Naive thymus-derived CD8-positive, alpha-beta T cell (primary cell): ENCODE measurements at regions not wholly inside any gene's neighbourhood (a gene's known extent, or its start where the extent isn't known, plus 50 kb on each side); places are given as distances from the start of the nearest gene placed in this dataset.
"Not testable (repeated sequence)": the region's sequence is repeated elsewhere in the genome, so short reads cannot be mapped to it uniquely, and the experiment has no call there.

ENCODE experiments used
- ATAC-seq, 2 donors: fragments of 150-1000 bp; cut with Tn5 transposase in 1 of 2; sonication (Bioruptor Pico), chemical (Tn5 transposase) in 1 of 2; 1 replicate in 1 of 2; 2 replicates in 1 of 2; pipeline ENCODE4 v1.10.0; 2021; ENCODE audit warnings: mild to moderate bottlenecking in 2 of 2, moderate library complexity in 2 of 2
- POLR2A ChIA-PET: fragments of 350-600 bp; sonication (Branson Sonifier 250); formaldehyde crosslinking; loops from one replicate; lab custom pipeline; 2021; ENCODE audit warnings: antibody characterized with exemption; lab: Charles Lee
- DNase-seq, 10 donors: peaks; one replicate each; pipeline versions ENCODE4 v3.0.0 to v3.0.0-alpha.2; 2020 to 2022
- H3K27ac Mint-ChIP-seq, 10 donors: one replicate each; pipeline ENCODE4 v1.8.0; 2020 to 2022; ENCODE audit warnings: mild to moderate bottlenecking in 10 of 10, mixed read lengths in 10 of 10, moderate library complexity in 4 of 10, inconsistent platforms in 1 of 10
- H3K27me3 Mint-ChIP-seq, 5 donors: one replicate each; pipeline ENCODE4 v1.8.0; 2021 to 2022; ENCODE audit warnings: mixed read lengths in 5 of 5
- H3K36me3 Mint-ChIP-seq, 3 donors: one replicate each; pipeline ENCODE4 v1.8.0; 2020 to 2022; ENCODE audit warnings: mixed read lengths in 3 of 3, mild to moderate bottlenecking in 2 of 3, inconsistent platforms in 1 of 3
- H3K4me1 Mint-ChIP-seq, 4 donors: one replicate each; pipeline ENCODE4 v1.8.0; 2021 to 2022; ENCODE audit warnings: mixed read lengths in 4 of 4
- H3K4me3 Mint-ChIP-seq, 10 donors: one replicate each; pipeline ENCODE4 v1.8.0; 2020 to 2022; ENCODE audit warnings: mild to moderate bottlenecking in 10 of 10, mixed read lengths in 10 of 10, moderate library complexity in 6 of 10, inconsistent platforms in 1 of 10
- H3K9me3 Mint-ChIP-seq, 9 donors: one replicate each; pipeline ENCODE4 v1.8.0; 2020 to 2022; ENCODE audit warnings: mixed read lengths in 9 of 9, mild to moderate bottlenecking in 3 of 9, inconsistent platforms in 1 of 9, moderate library complexity in 1 of 9

DNA sequence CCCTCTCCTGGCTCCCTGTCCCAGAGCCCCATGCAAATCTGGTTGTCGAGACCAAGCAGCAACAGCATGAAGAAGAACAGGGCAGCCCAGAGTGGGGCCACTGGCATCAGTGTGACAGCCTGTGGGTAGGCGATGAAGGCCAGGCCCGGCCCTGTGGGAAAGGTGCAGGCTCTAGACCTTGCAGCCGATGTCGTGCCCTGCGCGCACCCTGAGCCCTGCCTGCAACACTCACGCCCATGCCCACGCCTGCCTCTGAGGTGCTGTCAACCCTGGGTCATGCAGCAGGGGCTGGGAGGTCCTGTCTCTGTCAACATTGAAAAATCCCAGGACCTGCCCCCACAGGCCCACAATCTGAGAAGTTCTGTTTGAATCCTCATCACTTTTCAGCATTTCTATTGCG lies 204.0 kb upstream of the TP53TG3 start:
- H3K4me3 Mint-ChIP-seq, H3K36me3 Mint-ChIP-seq, H3K9me3 Mint-ChIP-seq, DNase-seq, H3K27me3 Mint-ChIP-seq, POLR2A ChIA-PET, H3K27ac Mint-ChIP-seq, H3K4me1 Mint-ChIP-seq, ATAC-seq: not testable (repeated sequence)

- H3K9me3 Mint-ChIP-seq, H3K27me3 Mint-ChIP-seq, H3K4me1 Mint-ChIP-seq, H3K27ac Mint-ChIP-seq, POLR2A ChIA-PET, H3K4me3 Mint-ChIP-seq, ATAC-seq, DNase-seq, H3K36me3 Mint-ChIP-seq: not testable (repeated sequence)
These were observed 200.8 kb upstream of the TP53TG3 start for GRCh38 chr16:32876718-32877117.

GRCh38 chr16:32873783-32874182 lies 197.8 kb upstream of the TP53TG3 start:
- DNase-seq, H3K36me3 Mint-ChIP-seq, H3K4me3 Mint-ChIP-seq, H3K4me1 Mint-ChIP-seq, H3K9me3 Mint-ChIP-seq, H3K27me3 Mint-ChIP-seq, POLR2A ChIA-PET, ATAC-seq, H3K27ac Mint-ChIP-seq: not testable (repeated sequence)

- H3K4me3 Mint-ChIP-seq, ATAC-seq, H3K27ac Mint-ChIP-seq, H3K9me3 Mint-ChIP-seq, H3K36me3 Mint-ChIP-seq, H3K27me3 Mint-ChIP-seq, POLR2A ChIA-PET, H3K4me1 Mint-ChIP-seq, DNase-seq: not testable (repeated sequence)
These were observed 197.2 kb upstream of the TP53TG3 start for GRCh38 chr16:32873120-32873519.

DNA sequence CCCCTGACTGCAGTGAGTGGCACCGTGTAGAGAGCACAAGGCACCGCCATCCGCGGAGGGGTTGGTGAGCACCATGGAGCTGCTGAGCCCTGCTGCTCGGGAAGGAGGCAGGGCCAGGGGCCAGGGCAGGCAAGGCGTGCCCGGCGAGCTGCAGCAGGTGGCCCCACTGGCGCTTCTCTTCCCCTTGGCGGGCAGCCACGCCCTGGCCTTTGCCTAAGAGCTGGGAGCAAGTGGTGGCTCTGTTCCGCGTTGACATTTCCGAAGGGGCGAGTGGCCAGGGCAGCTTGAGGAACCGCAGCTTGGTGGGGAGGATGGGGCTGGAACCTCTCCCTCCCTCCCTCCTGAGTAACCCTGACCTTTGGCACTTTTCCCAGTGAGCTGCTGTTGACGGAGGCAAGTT lies 194.7 kb upstream of the TP53TG3 start:
- H3K36me3 Mint-ChIP-seq, ATAC-seq, H3K9me3 Mint-ChIP-seq, H3K4me1 Mint-ChIP-seq, H3K4me3 Mint-ChIP-seq, H3K27me3 Mint-ChIP-seq, DNase-seq, POLR2A ChIA-PET, H3K27ac Mint-ChIP-seq: not testable (repeated sequence)

- H3K9me3 Mint-ChIP-seq, H3K4me1 Mint-ChIP-seq, POLR2A ChIA-PET, H3K27ac Mint-ChIP-seq, ATAC-seq, DNase-seq, H3K4me3 Mint-ChIP-seq, H3K27me3 Mint-ChIP-seq, H3K36me3 Mint-ChIP-seq: not testable (repeated sequence)
These were observed 192.4 kb upstream of the TP53TG3 start for GRCh38 chr16:32868334-32868733.

- POLR2A ChIA-PET, H3K4me1 Mint-ChIP-seq, H3K9me3 Mint-ChIP-seq, H3K4me3 Mint-ChIP-seq, H3K27ac Mint-ChIP-seq, ATAC-seq, H3K27me3 Mint-ChIP-seq, H3K36me3 Mint-ChIP-seq, DNase-seq: not testable (repeated sequence)
These were observed 189.3 kb upstream of the TP53TG3 start for GRCh38 chr16:32865284-32865683.

GRCh38 chr16:32861476-32862201 lies 185.7 kb upstream of the TP53TG3 start:
- ATAC-seq, H3K4me1 Mint-ChIP-seq, H3K27me3 Mint-ChIP-seq, POLR2A ChIA-PET, H3K27ac Mint-ChIP-seq, H3K36me3 Mint-ChIP-seq, DNase-seq, H3K4me3 Mint-ChIP-seq, H3K9me3 Mint-ChIP-seq: not testable (repeated sequence)

DNA sequence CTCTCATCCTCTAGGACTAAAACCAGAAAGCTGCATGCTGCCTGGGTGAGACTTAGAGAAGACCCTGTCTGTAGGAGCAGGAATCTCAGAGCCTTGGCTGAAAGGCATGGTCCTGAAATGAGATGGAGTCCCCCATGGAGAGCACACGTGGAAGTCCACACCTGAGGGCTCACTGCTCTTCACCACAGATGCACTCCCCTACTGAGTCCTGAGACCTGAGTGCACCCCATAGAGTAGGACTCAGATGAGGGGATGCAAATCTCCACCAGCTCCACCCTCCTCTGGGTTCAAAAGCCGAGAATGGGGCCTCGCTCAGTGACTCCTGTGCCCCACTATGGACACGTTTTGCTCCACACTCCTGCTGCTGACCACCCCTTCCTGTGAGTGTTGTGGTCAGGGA lies 171.4 kb upstream of the TP53TG3 start:
- H3K4me1 Mint-ChIP-seq, DNase-seq, H3K27ac Mint-ChIP-seq, H3K36me3 Mint-ChIP-seq, H3K4me3 Mint-ChIP-seq, POLR2A ChIA-PET, H3K27me3 Mint-ChIP-seq, H3K9me3 Mint-ChIP-seq, ATAC-seq: not testable (repeated sequence)

GRCh38 chr16:32845572-32845971 lies 169.6 kb upstream of the TP53TG3 start:
- DNase-seq, H3K9me3 Mint-ChIP-seq, POLR2A ChIA-PET, H3K36me3 Mint-ChIP-seq, H3K4me1 Mint-ChIP-seq, ATAC-seq, H3K27me3 Mint-ChIP-seq, H3K27ac Mint-ChIP-seq, H3K4me3 Mint-ChIP-seq: not testable (repeated sequence)

GRCh38 chr16:32842844-32843243 lies 166.9 kb upstream of the TP53TG3 start:
- H3K36me3 Mint-ChIP-seq, POLR2A ChIA-PET, ATAC-seq, H3K27me3 Mint-ChIP-seq, H3K27ac Mint-ChIP-seq, H3K4me3 Mint-ChIP-seq, H3K9me3 Mint-ChIP-seq, DNase-seq, H3K4me1 Mint-ChIP-seq: not testable (repeated sequence)

DNA sequence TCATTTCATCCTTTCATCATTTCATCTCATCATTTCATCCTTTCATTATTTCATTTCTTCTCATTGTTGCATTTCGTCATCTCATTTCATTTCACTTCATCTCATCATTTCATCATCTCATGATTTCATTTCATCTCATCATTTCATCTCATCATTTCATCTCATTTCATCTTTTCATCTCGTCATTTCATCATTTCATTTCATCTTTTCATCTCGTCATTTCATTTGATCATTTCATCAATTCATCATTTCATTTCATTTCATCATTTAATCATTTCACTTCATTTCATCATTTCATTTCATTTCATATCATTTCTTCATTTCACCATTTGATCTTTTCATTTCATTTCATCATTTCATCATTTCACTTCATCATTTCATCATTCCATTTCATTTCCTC lies 131.3 kb upstream of the TP53TG3 start:
- POLR2A ChIA-PET, H3K36me3 Mint-ChIP-seq, DNase-seq, H3K9me3 Mint-ChIP-seq, H3K27ac Mint-ChIP-seq, H3K4me3 Mint-ChIP-seq, H3K27me3 Mint-ChIP-seq, H3K4me1 Mint-ChIP-seq, ATAC-seq: not testable (repeated sequence)

GRCh38 chr16:32805639-32806038 lies 129.7 kb upstream of the TP53TG3 start:
- DNase-seq, H3K4me3 Mint-ChIP-seq, ATAC-seq, H3K4me1 Mint-ChIP-seq, H3K36me3 Mint-ChIP-seq, H3K27ac Mint-ChIP-seq, H3K9me3 Mint-ChIP-seq, POLR2A ChIA-PET, H3K27me3 Mint-ChIP-seq: not testable (repeated sequence)
